ENCODE measurements at regions not wholly inside any gene's neighbourhood (a gene's known extent, or its start where the extent isn't known, plus 50 kb on each side); places are given as distances from the start of the nearest gene placed in this dataset.

DNA sequence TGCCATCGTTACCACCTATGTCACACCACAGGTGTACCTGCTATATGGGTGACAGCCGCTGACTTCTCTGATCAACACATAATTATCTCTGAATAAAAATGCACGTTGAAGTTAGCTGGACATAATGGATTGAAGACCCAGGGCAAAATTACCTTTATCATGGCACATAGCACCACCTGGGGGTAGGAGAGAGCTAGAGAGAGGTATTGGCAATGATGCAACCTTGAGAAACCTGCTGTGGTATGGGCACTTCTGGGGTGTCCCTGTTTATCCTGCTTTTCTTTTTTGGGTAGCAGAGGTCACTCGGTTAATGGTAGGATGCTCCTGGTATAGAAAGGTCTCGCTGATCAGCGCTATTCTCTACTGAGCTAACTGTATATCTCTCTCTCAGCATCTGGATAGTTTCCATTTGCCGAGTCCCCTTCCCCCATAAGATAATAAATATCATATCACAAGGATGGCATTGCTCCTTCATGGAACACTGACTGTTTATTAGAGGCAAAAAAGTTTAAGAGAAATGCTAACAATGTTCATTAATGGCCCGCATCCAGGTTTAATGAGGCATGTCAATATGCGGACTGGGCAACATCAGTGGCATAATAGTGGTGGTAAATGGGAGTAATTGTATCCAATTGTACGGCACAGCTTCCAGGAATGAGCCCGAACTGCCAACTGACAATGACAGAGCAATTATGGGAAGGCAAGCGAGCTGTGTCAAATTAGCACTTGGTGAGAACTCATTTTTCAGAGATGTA, 323.1 kb downstream of the TFEC start:
- H3K4me3 ChIP-seq (ENCODE audit: low read depth in 1 of 2, low read length in 2 of 2): no peak overlapping the region
- no peaks in the 10 kb centered on the region for H3K9me3 ChIP-seq (ENCODE audit: control insufficient read depth in 1 of 2, low read length in 2 of 2)
- no peaks in the 10 kb centered on the region for H3K27me3 ChIP-seq (ENCODE audit: low read depth, low read length)
- H3K27ac ChIP-seq (ENCODE audit: low read length): no peak overlapping the region
- H3K36me3 ChIP-seq (ENCODE audit: control insufficient read depth in 1 of 2, insufficient read depth in 2 of 2, low read length in 2 of 2): no peaks in the 10 kb centered on the region
- H3K4me1 ChIP-seq (ENCODE audit: control insufficient read depth in 1 of 2, insufficient read depth in 2 of 2, low read length in 2 of 2): no peaks in the 10 kb centered on the region

GRCh38 chr7:115704884-115705283, 325.7 kb downstream of the TFEC start:
- no peaks in the 10 kb centered on the region for H3K9me3 ChIP-seq (ENCODE audit: control insufficient read depth in 1 of 2, low read length in 2 of 2)
- no peak overlapping the region for H3K27ac ChIP-seq (ENCODE audit: low read length)
- no peaks in the 10 kb centered on the region for H3K4me1 ChIP-seq (ENCODE audit: control insufficient read depth in 1 of 2, insufficient read depth in 2 of 2, low read length in 2 of 2)
- no peak overlapping the region for H3K4me3 ChIP-seq (ENCODE audit: low read depth in 1 of 2, low read length in 2 of 2)
- H3K36me3 ChIP-seq (ENCODE audit: control insufficient read depth in 1 of 2, insufficient read depth in 2 of 2, low read length in 2 of 2): no peaks in the 10 kb centered on the region
- H3K27me3 ChIP-seq (ENCODE audit: low read depth, low read length): no peaks in the 10 kb centered on the region

DNA sequence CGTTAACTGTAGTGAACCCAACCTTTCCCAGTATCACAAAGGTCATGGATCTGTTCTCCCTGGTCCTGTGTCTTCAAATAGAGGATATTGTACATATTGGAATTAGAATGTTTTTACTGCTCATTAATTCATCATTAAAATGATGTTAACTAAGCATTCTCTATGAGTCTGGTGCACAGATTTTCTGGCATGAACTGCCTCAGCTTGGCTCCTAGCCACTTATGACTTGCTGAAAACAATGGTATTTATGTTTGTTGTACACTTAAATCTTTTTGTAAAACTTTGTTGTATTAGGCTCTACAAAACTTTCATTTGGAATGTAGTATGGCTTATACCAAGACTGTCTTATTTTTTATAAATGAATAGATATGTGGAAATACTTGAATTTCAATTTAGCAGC, 329.4 kb downstream of the TFEC start:
- H3K27me3 ChIP-seq (ENCODE audit: low read depth, low read length): no peaks in the 10 kb centered on the region
- no peak overlapping the region for H3K4me3 ChIP-seq (ENCODE audit: low read depth in 1 of 2, low read length in 2 of 2)
- no peak overlapping the region for H3K27ac ChIP-seq (ENCODE audit: low read length)
- H3K4me1 ChIP-seq (ENCODE audit: control insufficient read depth in 1 of 2, insufficient read depth in 2 of 2, low read length in 2 of 2): no peaks in the 10 kb centered on the region
- H3K9me3 ChIP-seq (ENCODE audit: control insufficient read depth in 1 of 2, low read length in 2 of 2): no peaks in the 10 kb centered on the region
- no peaks in the 10 kb centered on the region for H3K36me3 ChIP-seq (ENCODE audit: control insufficient read depth in 1 of 2, insufficient read depth in 2 of 2, low read length in 2 of 2)

DNA sequence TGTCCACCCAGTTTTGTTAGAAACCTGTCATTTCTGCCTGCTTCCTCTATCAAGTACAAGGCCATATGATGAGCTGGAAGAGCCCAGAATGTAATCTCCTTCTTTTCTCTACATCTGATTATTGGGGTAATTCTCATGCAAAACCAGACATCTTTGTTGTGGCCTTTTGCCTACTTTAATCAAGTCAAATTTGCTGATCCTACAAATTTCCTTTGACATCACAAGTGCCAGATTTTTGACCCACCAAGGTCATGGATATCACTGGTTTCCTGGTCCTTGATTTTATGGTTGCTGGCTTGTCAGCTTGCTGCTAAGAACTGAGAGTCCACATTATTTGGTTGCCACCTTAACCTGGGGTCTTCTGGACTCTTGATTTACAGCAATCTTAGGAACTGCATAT, 336.1 kb downstream of the TFEC start:
- Histone ChIP-seq H3K36me3 (ENCODE audit: control insufficient read depth in 1 of 2, insufficient read depth in 2 of 2, low read length in 2 of 2) (no peaks in the 10 kb centered on the region), H3K27me3 (ENCODE audit: low read depth, low read length) (no peaks in the 10 kb centered on the region), H3K4me3 (ENCODE audit: low read depth in 1 of 2, low read length in 2 of 2) (no peak overlapping the region), H3K27ac (ENCODE audit: low read length) (no peak overlapping the region), H3K4me1 (ENCODE audit: control insufficient read depth in 1 of 2, insufficient read depth in 2 of 2, low read length in 2 of 2) (no peaks in the 10 kb centered on the region), H3K9me3 (ENCODE audit: control insufficient read depth in 1 of 2, low read length in 2 of 2) (no peaks in the 10 kb centered on the region)

GRCh38 chr7:115693779-115694178, 336.8 kb downstream of the TFEC start:
- no peak overlapping the region for H3K27ac ChIP-seq (ENCODE audit: low read length)

DNA sequence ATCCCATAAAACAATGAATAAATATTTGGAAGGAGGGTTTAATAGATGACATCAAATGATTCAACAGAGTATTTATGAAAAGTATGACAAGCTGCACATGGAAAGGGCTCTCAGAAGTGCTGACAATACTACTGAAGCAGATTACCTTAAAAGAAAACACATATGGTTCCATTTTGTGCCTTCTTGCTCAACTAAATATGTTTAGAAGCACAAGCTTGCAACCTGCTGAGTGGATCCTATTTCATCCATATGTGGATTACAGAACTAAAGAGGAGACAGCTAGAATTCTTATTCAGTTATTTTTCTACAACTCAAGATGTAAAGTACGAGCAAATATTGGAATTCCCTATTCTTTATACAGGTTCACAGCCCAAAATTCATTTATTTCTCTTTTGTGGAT, 340.6 kb downstream of the TFEC start:
- Histone ChIP-seq H3K9me3 (ENCODE audit: control insufficient read depth in 1 of 2, low read length in 2 of 2) (no peaks in the 10 kb centered on the region), H3K27me3 (ENCODE audit: low read depth, low read length) (no peaks in the 10 kb centered on the region), H3K4me1 (ENCODE audit: control insufficient read depth in 1 of 2, insufficient read depth in 2 of 2, low read length in 2 of 2) (no peaks in the 10 kb centered on the region), H3K4me3 (ENCODE audit: low read depth in 1 of 2, low read length in 2 of 2) (no peak overlapping the region), H3K36me3 (ENCODE audit: control insufficient read depth in 1 of 2, insufficient read depth in 2 of 2, low read length in 2 of 2) (no peaks in the 10 kb centered on the region), H3K27ac (ENCODE audit: low read length) (no peak overlapping the region)

More at GRCh38 chr7:115693779-115694178, 336.8 kb downstream of the TFEC start:
- H3K4me3 ChIP-seq (ENCODE audit: low read depth in 1 of 2, low read length in 2 of 2): no peak overlapping the region
- H3K27me3 ChIP-seq (ENCODE audit: low read depth, low read length): no peaks in the 10 kb centered on the region
- no peaks in the 10 kb centered on the region for H3K36me3 ChIP-seq (ENCODE audit: control insufficient read depth in 1 of 2, insufficient read depth in 2 of 2, low read length in 2 of 2)
- H3K9me3 ChIP-seq (ENCODE audit: control insufficient read depth in 1 of 2, low read length in 2 of 2): no peaks in the 10 kb centered on the region
- H3K4me1 ChIP-seq (ENCODE audit: control insufficient read depth in 1 of 2, insufficient read depth in 2 of 2, low read length in 2 of 2): no peaks in the 10 kb centered on the region

DNA sequence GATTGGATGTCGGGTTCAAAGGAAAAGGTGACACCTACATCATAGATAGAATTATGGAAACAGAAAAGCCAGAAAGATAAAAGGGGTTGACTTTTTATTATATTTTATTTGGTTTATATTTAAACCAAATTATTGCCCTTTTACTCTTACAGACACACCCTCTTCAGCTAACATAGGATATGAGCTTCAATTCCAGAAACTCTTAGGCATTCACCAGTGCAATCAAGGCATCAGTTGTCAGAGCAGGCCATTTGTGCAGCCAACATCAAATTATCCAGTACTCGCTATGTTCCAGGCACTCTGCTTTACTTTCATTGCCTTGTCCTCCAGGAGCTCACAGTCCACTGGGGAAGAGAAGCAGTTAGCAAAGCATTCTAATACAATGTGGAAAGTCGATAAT, 347.5 kb downstream of the TFEC start:
- Histone ChIP-seq H3K27ac (ENCODE audit: low read length) (no peak overlapping the region), H3K4me3 (ENCODE audit: low read depth in 1 of 2, low read length in 2 of 2) (no peak overlapping the region), H3K9me3 (ENCODE audit: control insufficient read depth in 1 of 2, low read length in 2 of 2) (no peaks in the 10 kb centered on the region), H3K36me3 (ENCODE audit: control insufficient read depth in 1 of 2, insufficient read depth in 2 of 2, low read length in 2 of 2) (no peaks in the 10 kb centered on the region), H3K27me3 (ENCODE audit: low read depth, low read length) (no peaks in the 10 kb centered on the region), H3K4me1 (ENCODE audit: control insufficient read depth in 1 of 2, insufficient read depth in 2 of 2, low read length in 2 of 2) (peaks cover 0 to 3% of the 10 kb centered on the region in 2 donors)

DNA sequence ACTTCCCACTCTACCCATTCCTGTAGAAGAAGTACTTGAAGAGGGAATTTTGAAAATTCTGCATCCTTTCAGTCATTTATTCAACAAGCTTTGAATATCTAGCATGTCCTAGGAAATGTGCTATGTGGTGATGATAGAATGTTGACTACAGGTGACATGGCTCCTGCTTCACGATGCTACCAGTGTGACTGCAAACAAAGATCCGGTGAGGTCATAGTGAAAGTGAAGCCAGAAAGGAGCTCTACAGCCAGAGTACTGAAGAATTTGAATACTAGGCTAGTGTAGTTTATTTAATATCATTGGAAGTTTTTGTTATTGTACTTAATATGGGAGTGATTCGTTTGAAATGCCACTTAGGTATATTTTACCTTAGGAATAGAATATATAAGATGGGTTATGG, 348.1 kb downstream of the TFEC start:
- Histone ChIP-seq H3K27me3 (ENCODE audit: low read depth, low read length) (no peaks in the 10 kb centered on the region), H3K36me3 (ENCODE audit: control insufficient read depth in 1 of 2, insufficient read depth in 2 of 2, low read length in 2 of 2) (no peaks in the 10 kb centered on the region), H3K27ac (ENCODE audit: low read length) (no peak overlapping the region), H3K4me1 (ENCODE audit: control insufficient read depth in 1 of 2, insufficient read depth in 2 of 2, low read length in 2 of 2) (peaks cover 0 to 9% of the 10 kb centered on the region in 2 donors), H3K4me3 (ENCODE audit: low read depth in 1 of 2, low read length in 2 of 2) (no peak overlapping the region), H3K9me3 (ENCODE audit: control insufficient read depth in 1 of 2, low read length in 2 of 2) (no peaks in the 10 kb centered on the region)

DNA sequence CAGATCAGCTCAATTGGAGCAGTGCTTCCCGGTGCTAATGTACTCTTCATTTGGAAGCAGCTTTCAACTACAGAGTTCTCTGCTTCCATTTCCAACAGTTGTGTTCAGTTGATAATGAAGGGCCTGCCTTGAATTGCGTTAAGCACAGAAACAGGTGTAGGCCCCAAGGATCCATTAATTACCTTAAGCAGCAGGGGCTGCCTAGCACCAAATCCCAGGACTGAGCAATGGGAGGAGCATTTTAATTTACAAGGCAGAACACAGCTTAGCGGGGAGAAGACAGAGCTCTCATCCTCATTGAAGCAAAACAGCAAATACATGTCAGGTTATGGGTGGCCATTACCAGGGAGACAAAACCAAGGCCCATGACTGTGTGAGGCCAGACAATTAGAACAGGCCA, 349.6 kb downstream of the TFEC start:
- H3K4me3 ChIP-seq (ENCODE audit: low read depth in 1 of 2, low read length in 2 of 2): no peak overlapping the region
- no peaks in the 10 kb centered on the region for H3K27me3 ChIP-seq (ENCODE audit: low read depth, low read length)
- H3K4me1 ChIP-seq (ENCODE audit: control insufficient read depth in 1 of 2, insufficient read depth in 2 of 2, low read length in 2 of 2): peaks cover 0 to 16% of the 10 kb centered on the region in 2 donors
- no peaks in the 10 kb centered on the region for H3K9me3 ChIP-seq (ENCODE audit: control insufficient read depth in 1 of 2, low read length in 2 of 2)
- H3K27ac ChIP-seq (ENCODE audit: low read length): no peak overlapping the region
- no peaks in the 10 kb centered on the region for H3K36me3 ChIP-seq (ENCODE audit: control insufficient read depth in 1 of 2, insufficient read depth in 2 of 2, low read length in 2 of 2)

DNA sequence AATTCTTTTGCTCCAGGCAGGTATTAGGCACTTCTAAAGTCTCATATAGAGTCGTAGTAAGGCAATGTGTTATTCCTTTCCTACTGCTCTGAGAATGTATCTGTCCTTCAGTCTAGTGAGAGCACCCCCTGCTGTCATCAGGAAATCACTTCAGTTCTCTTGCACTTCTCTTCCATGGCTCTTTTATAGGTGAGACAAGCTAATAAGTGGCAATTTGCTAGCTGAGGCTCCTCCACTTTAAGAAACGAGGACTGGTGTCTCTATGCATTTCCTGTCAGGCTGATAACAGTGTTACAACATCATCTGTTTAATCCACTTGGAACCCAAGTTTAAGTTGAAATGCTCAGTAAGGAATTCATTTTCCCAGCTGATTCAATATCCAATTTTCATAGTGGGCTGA, 350.6 kb downstream of the TFEC start:
- Histone ChIP-seq H3K9me3 (ENCODE audit: control insufficient read depth in 1 of 2, low read length in 2 of 2) (no peaks in the 10 kb centered on the region), H3K27me3 (ENCODE audit: low read depth, low read length) (no peaks in the 10 kb centered on the region), H3K4me3 (ENCODE audit: low read depth in 1 of 2, low read length in 2 of 2) (no peak overlapping the region), H3K4me1 (ENCODE audit: control insufficient read depth in 1 of 2, insufficient read depth in 2 of 2, low read length in 2 of 2) (peaks cover 0 to 16% of the 10 kb centered on the region in 2 donors), H3K36me3 (ENCODE audit: control insufficient read depth in 1 of 2, insufficient read depth in 2 of 2, low read length in 2 of 2) (no peaks in the 10 kb centered on the region), H3K27ac (ENCODE audit: low read length) (no peak overlapping the region)

GRCh38 chr7:115679423-115679822, 351.1 kb downstream of the TFEC start:
- Histone ChIP-seq H3K4me3 (ENCODE audit: low read depth in 1 of 2, low read length in 2 of 2) (no peak overlapping the region), H3K4me1 (ENCODE audit: control insufficient read depth in 1 of 2, insufficient read depth in 2 of 2, low read length in 2 of 2) (peaks cover 0 to 16% of the 10 kb centered on the region in 2 donors), H3K27ac (ENCODE audit: low read length) (no peak overlapping the region), H3K36me3 (ENCODE audit: control insufficient read depth in 1 of 2, insufficient read depth in 2 of 2, low read length in 2 of 2) (no peaks in the 10 kb centered on the region), H3K27me3 (ENCODE audit: low read depth, low read length) (no peaks in the 10 kb centered on the region), H3K9me3 (ENCODE audit: control insufficient read depth in 1 of 2, low read length in 2 of 2) (no peaks in the 10 kb centered on the region)

All from muscle layer of duodenum (tissue), 2 donors.